PC-9 (cell line): ENCODE measurements at regions not wholly inside any gene's neighbourhood (a gene's known extent, or its start where the extent isn't known, plus 50 kb on each side); places are given as distances from the start of the nearest gene placed in this dataset.

Source experiments
- BruUV-seq: library from RNA; stranded (reverse); fragments of 400-500 nt; replicated peaks from 2 replicates; lab custom pipeline; 2021; lab: Mats Ljungman, UMichigan
- CTCF ChIA-PET: fragments of 300-600 bp; sonication (Branson Sonifier 250); formaldehyde crosslinking; loops from one replicate; lab custom pipeline; 2022; ENCODE audit warnings: antibody characterized with exemption; lab: Charles Lee
- POLR2A ChIA-PET: fragments of 300-600 bp; sonication (Branson Sonifier 250); formaldehyde crosslinking; loops from one replicate; lab custom pipeline; 2022; ENCODE audit warnings: antibody characterized with exemption; ENCODE audit not compliant: unreplicated experiment; lab: Charles Lee
- DNase-seq, 2 experiments: peaks; one replicate each; pipeline versions ENCODE4 v3.0.0 to v3.0.0-alpha.2; 2015 to 2022; ENCODE audit warnings: mixed read lengths in 1 of 2
- H2AFZ ChIP-seq: fragments of 200-600 bp; sonication (generic); 2 replicates; pipeline ENCODE4 v1.8.1; 2017; ENCODE audit warnings: antibody characterized with exemption
- H3F3A ChIP-seq: fragments of 200-600 bp; sonication (generic); 2 replicates; pipeline ENCODE4 v1.8.1; 2017; ENCODE audit warnings: antibody characterized with exemption, mild to moderate bottlenecking, low read depth; ENCODE audit not compliant: insufficient read depth
- H3K27ac ChIP-seq: fragments of 200-600 bp; sonication (generic); 2 replicates; pipeline ENCODE4 v1.6.1; 2016; ENCODE audit warnings: mixed run types
- H3K27me3 ChIP-seq: fragments of 200-600 bp; sonication (generic); 2 replicates; pipeline ENCODE4 v1.6.1; 2016; ENCODE audit warnings: low read depth, mixed run types; ENCODE audit not compliant: insufficient read depth
- H3K36me3 ChIP-seq: fragments of 200-600 bp; sonication (generic); 2 replicates; pipeline ENCODE4 v1.6.1; 2016; ENCODE audit warnings: low read depth, mixed run types
- H3K4me1 ChIP-seq: fragments of 200-600 bp; sonication (generic); replicated peaks from 2 replicates; pipeline ENCODE4 v1.6.1; 2016; ENCODE audit warnings: mixed run types; ENCODE audit not compliant: insufficient read depth
- H3K4me2 ChIP-seq: fragments of 200-600 bp; sonication (generic); 2 replicates; pipeline ENCODE4 v1.6.1; 2017; ENCODE audit warnings: mixed run types
- H3K4me3 ChIP-seq: fragments of 200-600 bp; sonication (generic); 2 replicates; pipeline ENCODE4 v1.6.1; 2016; ENCODE audit warnings: mixed run types
- H3K79me2 ChIP-seq: fragments of 200-600 bp; sonication (generic); 2 replicates; pipeline ENCODE4 v1.6.1; 2017; ENCODE audit warnings: low read depth, mixed run types
- H3K9me2 ChIP-seq: fragments of 200-600 bp; sonication (generic); 2 replicates; pipeline ENCODE4 v1.8.1; 2017; ENCODE audit warnings: mild to moderate bottlenecking; ENCODE audit not compliant: insufficient read depth
- H3K9me3 ChIP-seq: fragments of 200-600 bp; sonication (generic); 2 replicates; pipeline ENCODE4 v1.8.1; 2016; ENCODE audit warnings: low read depth; ENCODE audit not compliant: insufficient read depth
- H4K20me1 ChIP-seq: fragments of 200-600 bp; sonication (generic); 2 replicates; pipeline ENCODE4 v1.8.1; 2017; ENCODE audit not compliant: insufficient read depth
- EZH2 ChIP-seq: fragments of 200-600 bp; sonication (generic); IDR thresholded peaks from 2 replicates; pipeline ENCODE4 v1.8.0; 2017; ENCODE audit warnings: antibody characterized with exemption, low read depth
- intact Hi-C: fragments of 100-400 bp; cut with micrococcal nuclease; formaldehyde crosslinking; loops from one replicate; pipeline ENCODE4 v1.10.0; 2022; ENCODE audit not compliant: unreplicated experiment
- TF ChIP-seq, protein P1 (sequence below): fragments of 200-600 bp; sonication (generic); conservative IDR thresholded peaks from 2 replicates; pipeline ENCODE4 v1.6.1; 2017; ENCODE audit warnings: mixed run types, antibody characterized with exemption, mild to moderate bottlenecking, moderate library complexity

GRCh38 chr2:220278022-220278421 lies 650.6 kb downstream of the SLC4A3 start:
- Histone ChIP-seq H3K27ac (no peak overlapping the region; the same call in 1 of the 2 replicates), H3F3A (peaks cover 12% of the 10 kb centered on the region; the same call in 1 of the 2 replicates), H4K20me1 (no peaks in the 10 kb centered on the region), H3K36me3 (0 out of 2 replicates have a peak, but pooled peaks cover 3% of the 10 kb centered on the region), H2AFZ (no peak overlapping the region), H3K4me2 (no peak overlapping the region), H3K9me2 (no peaks in the 10 kb centered on the region), H3K79me2 (no peaks in the 10 kb centered on the region), H3K4me3 (no peak overlapping the region), H3K27me3 (no peaks in the 10 kb centered on the region), H3K4me1 (peaks cover 56% of the 10 kb centered on the region), H3K9me3 (peaks cover 3% of the 10 kb centered on the region)
- ChIA-PET POLR2A (no interaction called here), CTCF (no interaction called here)
- BruUV-seq = no TSS peak
- intact Hi-C loops = no loop called here
- DNase-seq = no peak
- no peak for TF ChIP-seq EZH2
- TF ChIP-seq, protein P1, sequence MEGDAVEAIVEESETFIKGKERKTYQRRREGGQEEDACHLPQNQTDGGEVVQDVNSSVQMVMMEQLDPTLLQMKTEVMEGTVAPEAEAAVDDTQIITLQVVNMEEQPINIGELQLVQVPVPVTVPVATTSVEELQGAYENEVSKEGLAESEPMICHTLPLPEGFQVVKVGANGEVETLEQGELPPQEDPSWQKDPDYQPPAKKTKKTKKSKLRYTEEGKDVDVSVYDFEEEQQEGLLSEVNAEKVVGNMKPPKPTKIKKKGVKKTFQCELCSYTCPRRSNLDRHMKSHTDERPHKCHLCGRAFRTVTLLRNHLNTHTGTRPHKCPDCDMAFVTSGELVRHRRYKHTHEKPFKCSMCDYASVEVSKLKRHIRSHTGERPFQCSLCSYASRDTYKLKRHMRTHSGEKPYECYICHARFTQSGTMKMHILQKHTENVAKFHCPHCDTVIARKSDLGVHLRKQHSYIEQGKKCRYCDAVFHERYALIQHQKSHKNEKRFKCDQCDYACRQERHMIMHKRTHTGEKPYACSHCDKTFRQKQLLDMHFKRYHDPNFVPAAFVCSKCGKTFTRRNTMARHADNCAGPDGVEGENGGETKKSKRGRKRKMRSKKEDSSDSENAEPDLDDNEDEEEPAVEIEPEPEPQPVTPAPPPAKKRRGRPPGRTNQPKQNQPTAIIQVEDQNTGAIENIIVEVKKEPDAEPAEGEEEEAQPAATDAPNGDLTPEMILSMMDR = no peak

DNA sequence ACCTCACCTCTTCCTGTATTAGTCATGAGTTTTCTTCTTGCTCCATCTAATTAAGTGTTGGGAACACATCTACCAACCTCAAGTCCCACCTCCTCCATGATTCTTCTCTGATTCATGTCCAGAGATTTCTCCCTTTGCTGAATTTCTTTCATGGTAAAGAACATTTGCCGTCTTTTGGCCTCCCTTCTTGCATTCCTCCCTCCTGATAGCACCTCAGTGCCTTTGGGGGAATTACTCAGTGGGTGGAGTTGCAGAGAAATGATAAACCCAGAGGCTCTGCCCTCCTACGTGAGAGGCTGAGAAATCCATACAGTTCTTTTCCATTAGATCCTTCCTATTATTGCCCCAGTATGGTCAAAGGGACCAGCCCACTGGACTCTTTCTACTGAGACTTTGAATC lies 651.9 kb downstream of the SLC4A3 start:
- intact Hi-C loops = loop anchor here (1.0 kb wide), 1 partner anchor 51 kb away; no protein-coding TSS in a partner anchor

GRCh38 chr2:220279840-220280239 lies 652.4 kb downstream of the SLC4A3 start:
- Histone ChIP-seq H4K20me1 (no peaks in the 10 kb centered on the region), H2AFZ (peak overlapping the region; percentile 46; the same call in 1 of the 2 replicates), H3F3A (peaks cover 12% of the 10 kb centered on the region; the same call in 1 of the 2 replicates), H3K4me3 (no peak overlapping the region), H3K27me3 (no peaks in the 10 kb centered on the region), H3K9me3 (no peaks in the 10 kb centered on the region; the same call in 1 of the 2 replicates), H3K79me2 (no peaks in the 10 kb centered on the region), H3K27ac (peak overlapping the region; percentile 48), H3K4me2 (0 out of 2 replicates have a peak overlapping the region, but pooled peaks have one; percentile 2), H3K9me2 (no peaks in the 10 kb centered on the region), H3K4me1 (peaks cover 47% of the 10 kb centered on the region), H3K36me3 (0 out of 2 replicates have a peak, but pooled peaks cover 3% of the 10 kb centered on the region)
- no TSS peak for BruUV-seq
- TF ChIP-seq EZH2 = no peak
- TF ChIP-seq, protein P1 = no peak
- DNase-seq = no peak
- intact Hi-C loops = loop anchor here (1.0 kb wide), 2 partner anchors 52 to 339 kb away; no protein-coding TSS in a partner anchor
- POLR2A ChIA-PET = no interaction called here
- CTCF ChIA-PET = no interaction called here

More for the DNA sequence above, 651.9 kb downstream of the SLC4A3 start:
- no TSS peak for BruUV-seq
- no peak for TF ChIP-seq EZH2
- TF ChIP-seq, protein P1 = no peak
- Histone ChIP-seq H4K20me1 (no peaks in the 10 kb centered on the region), H3K4me3 (no peak overlapping the region), H3K4me1 (peaks cover 49% of the 10 kb centered on the region), H3K27me3 (no peaks in the 10 kb centered on the region), H3F3A (peaks cover 12% of the 10 kb centered on the region; the same call in 1 of the 2 replicates), H3K27ac (peak overlapping the region; percentile 48), H2AFZ (peak overlapping the region; percentile 46; the same call in 1 of the 2 replicates), H3K9me2 (no peaks in the 10 kb centered on the region), H3K36me3 (0 out of 2 replicates have a peak, but pooled peaks cover 3% of the 10 kb centered on the region), H3K9me3 (no peaks in the 10 kb centered on the region; the same call in 1 of the 2 replicates), H3K79me2 (no peaks in the 10 kb centered on the region), H3K4me2 (0 out of 2 replicates have a peak overlapping the region, but pooled peaks have one; percentile 2)
- ChIA-PET POLR2A (no interaction called here), CTCF (no interaction called here)
- DNase-seq = peak; percentile 29 to 69
